HG03139 (cell line): ENCODE measurements at regions not wholly inside any gene's neighbourhood (a gene's known extent, or its start where the extent isn't known, plus 50 kb on each side); places are given as distances from the start of the nearest gene placed in this dataset.

Experiments used
- ATAC-seq: cut with Tn5 transposase; IDR thresholded peaks from one replicate; pipeline ENCODE4 v1.9.1; 2021; ENCODE audit not compliant: unreplicated experiment

- no peak for ATAC-seq
Observed at GRCh38 chrX:139293991-139294390, 236.5 kb upstream of the F9 start.

GRCh38 chrX:139290310-139290709 is 240.2 kb upstream of the F9 start:
- ATAC-seq: no peak

GRCh38 chrX:139287155-139287924 is 243.2 kb upstream of the F9 start:
- no peak for ATAC-seq

- no peak for ATAC-seq
Observed at GRCh38 chrX:139286342-139286741, 244.2 kb upstream of the F9 start.

GRCh38 chrX:139267851-139268250 is 262.7 kb upstream of the F9 start:
- no peak for ATAC-seq

- ATAC-seq: no peak
Observed at GRCh38 chrX:139246295-139246694, 284.2 kb upstream of the F9 start.

GRCh38 chrX:139237141-139237540 is 293.4 kb upstream of the F9 start:
- ATAC-seq: no peak

- ATAC-seq: no peak
Observed at GRCh38 chrX:139234898-139235297, 295.6 kb upstream of the F9 start.

GRCh38 chrX:139224953-139225665 is 305.4 kb upstream of the F9 start:
- ATAC-seq: no peak

GRCh38 chrX:139222511-139223200 is 307.9 kb upstream of the F9 start:
- no peak for ATAC-seq

- ATAC-seq: no peak
Observed at GRCh38 chrX:139213241-139213709, 317.3 kb upstream of the F9 start.

- no peak for ATAC-seq
Observed at GRCh38 chrX:139211568-139212182, 318.9 kb upstream of the F9 start.

GRCh38 chrX:139209342-139209741 is 321.2 kb upstream of the F9 start:
- ATAC-seq: no peak

- ATAC-seq: no peak
Observed at GRCh38 chrX:139207655-139208054, 322.9 kb upstream of the F9 start.

GRCh38 chrX:139206914-139207313 is 323.6 kb upstream of the F9 start:
- no peak for ATAC-seq

GRCh38 chrX:139204898-139205667 is 325.5 kb upstream of the F9 start:
- no peak for ATAC-seq

- no peak for ATAC-seq
Observed at GRCh38 chrX:139204571-139204897, 326.0 kb upstream of the F9 start.

- ATAC-seq: no peak
Observed at GRCh38 chrX:139203651-139204570, 326.6 kb upstream of the F9 start.

- ATAC-seq: no peak
Observed at GRCh38 chrX:139202742-139203420, 327.7 kb upstream of the F9 start.
